HPDE6-E6E7 (cell line): ENCODE measurements at regions not wholly inside any gene's neighbourhood (a gene's known extent, or its start where the extent isn't known, plus 50 kb on each side); places are given as distances from the start of the nearest gene placed in this dataset.

ENCODE experiments used
- DNase-seq: peaks from one replicate; pipeline ENCODE4 v3.0.0; 2011; ENCODE audit warnings: missing footprints; ENCODE audit errors: extremely low spot score

- DNase-seq, result no peak
Observed at GRCh38 chr12:24415934-24416333, 466.5 kb upstream of the SOX5 start.

- DNase-seq, result no peak
Observed at GRCh38 chr12:24414480-24414879, 465.0 kb upstream of the SOX5 start.

- DNase-seq, result no peak
Observed at GRCh38 chr12:24411948-24412347, 462.5 kb upstream of the SOX5 start.

GRCh38 chr12:24409868-24410267, 460.4 kb upstream of the SOX5 start:
- no peak for DNase-seq

GRCh38 chr12:24408305-24408704, 458.8 kb upstream of the SOX5 start:
- no peak for DNase-seq

GRCh38 chr12:24407884-24408283, 458.4 kb upstream of the SOX5 start:
- no peak for DNase-seq

- no peak for DNase-seq
Observed at GRCh38 chr12:24404086-24404815, 454.8 kb upstream of the SOX5 start.

- no peak for DNase-seq
Observed at GRCh38 chr12:24400533-24400932, 451.1 kb upstream of the SOX5 start.

- no peak for DNase-seq
Observed at GRCh38 chr12:24398605-24399004, 449.1 kb upstream of the SOX5 start.

- DNase-seq, result no peak
Observed at GRCh38 chr12:24396224-24396623, 446.8 kb upstream of the SOX5 start.

GRCh38 chr12:24394246-24394645, 444.8 kb upstream of the SOX5 start:
- DNase-seq, result no peak

GRCh38 chr12:24393071-24393470, 443.6 kb upstream of the SOX5 start:
- DNase-seq, result no peak

GRCh38 chr12:24389394-24389793, 439.9 kb upstream of the SOX5 start:
- no peak for DNase-seq

GRCh38 chr12:24387381-24387780, 437.9 kb upstream of the SOX5 start:
- no peak for DNase-seq

- no peak for DNase-seq
Observed at GRCh38 chr12:24386836-24387235, 437.4 kb upstream of the SOX5 start.

- DNase-seq, result no peak
Observed at GRCh38 chr12:24381790-24382189, 432.3 kb upstream of the SOX5 start.

GRCh38 chr12:24379861-24380521, 430.5 kb upstream of the SOX5 start:
- no peak for DNase-seq

GRCh38 chr12:24379433-24379832, 430.0 kb upstream of the SOX5 start:
- DNase-seq, result no peak

GRCh38 chr12:24378548-24379407, 429.3 kb upstream of the SOX5 start:
- DNase-seq, result no peak

- DNase-seq, result no peak
Observed at GRCh38 chr12:24374452-24374851, 425.0 kb upstream of the SOX5 start.

- no peak for DNase-seq
Observed at GRCh38 chr12:24373004-24373403, 423.5 kb upstream of the SOX5 start.

- DNase-seq, result no peak
Observed at GRCh38 chr12:24366514-24366913, 417.0 kb upstream of the SOX5 start.

- no peak for DNase-seq
Observed at GRCh38 chr12:24364921-24365320, 415.5 kb upstream of the SOX5 start.
